ENCODE measurements at regions not wholly inside any gene's neighbourhood (a gene's known extent, or its start where the extent isn't known, plus 50 kb on each side); places are given as distances from the start of the nearest gene placed in this dataset.

DNA sequence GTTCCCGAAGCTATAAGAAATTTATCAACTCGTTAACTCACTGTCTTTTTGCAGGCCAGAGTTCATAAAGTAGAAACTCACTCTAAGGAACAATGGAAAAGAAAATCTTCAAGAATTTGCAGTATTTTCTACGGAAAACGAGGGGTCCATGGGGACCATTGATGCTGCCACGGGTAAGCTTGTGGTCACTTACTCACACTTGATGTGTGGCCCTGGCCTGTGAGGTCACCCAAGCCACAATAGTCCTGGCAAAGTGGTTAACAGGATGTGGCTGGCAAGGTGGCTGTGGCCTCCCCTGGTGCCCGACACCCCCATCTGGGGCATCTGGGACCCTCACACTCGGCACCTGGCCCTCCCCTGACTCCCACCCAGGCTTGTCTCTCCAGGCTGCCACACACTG lies 123.4 kb downstream of the C6orf118 start:
- Histone ChIP-seq H3K56ac (ENCODE audit: extremely low read depth, insufficient read depth, low read length) (no peak overlapping the region), H3K18ac (ENCODE audit: low read depth, low read length) (no peak overlapping the region), H4K91ac (ENCODE audit: insufficient read depth, low read depth, low read length) (no peak overlapping the region), H3K14ac (replicated peaks; ENCODE audit: low read depth, low read length) (no peak overlapping the region), H2AK5ac (ENCODE audit: low read depth, low read length) (no peak overlapping the region), H3K23ac (ENCODE audit: low read depth, low read length) (no peak overlapping the region), H3K9ac (ENCODE audit: low read depth, low read length) (no peak overlapping the region), H3K9me1 (ENCODE audit: insufficient read depth, low read length) (no peaks in the 10 kb centered on the region), H2BK120ac (ENCODE audit: low read depth, low read length) (no peak overlapping the region), H4K5ac (ENCODE audit: low read depth, low read length) (no peak overlapping the region), H4K20me1 (ENCODE audit: insufficient read depth, low read length) (no peaks in the 10 kb centered on the region), H2BK15ac (ENCODE audit: low read depth, low read length) (no peak overlapping the region), H2AK9ac (replicated peaks; ENCODE audit: low read depth, low read length, poor library complexity) (no peak overlapping the region), H3K27ac (ENCODE audit: insufficient read depth, low read length) (no peak overlapping the region), H2AFZ (replicated peaks; ENCODE audit: low read length, poor library complexity) (no peak overlapping the region), H3K36me3 (ENCODE audit: control insufficient read depth, insufficient read depth, low read length) (no peaks in the 10 kb centered on the region), H2BK5ac (ENCODE audit: low read depth, low read length, poor library complexity, severe bottlenecking) (no peak overlapping the region), H2BK20ac (ENCODE audit: low read depth, low read length) (no peak overlapping the region), H3K79me1 (ENCODE audit: low read depth in 1 of 2, low read length in 2 of 2) (no peaks in the 10 kb centered on the region), H3K27me3 (ENCODE audit: control insufficient read depth, insufficient read depth, low read length) (no peaks in the 10 kb centered on the region), H3K4me2 (ENCODE audit: low read depth, low read length) (no peak overlapping the region), H4K8ac (ENCODE audit: low read depth in 2 of 2, low read length in 2 of 2) (no peak overlapping the region), H3K4me1 (ENCODE audit: control insufficient read depth, insufficient read depth, low read length) (no peaks in the 10 kb centered on the region), H3K9me3 (ENCODE audit: control insufficient read depth, insufficient read depth, low read length) (peaks cover 17% of the 10 kb centered on the region), H3K4ac (ENCODE audit: low read depth, low read length) (no peak overlapping the region), H3K4me3 (ENCODE audit: insufficient read depth, low read depth, low read length) (no peak overlapping the region)
- WGBS, 2 experiments (ENCODE audit: extremely low coverage in 2 of 2, insufficient read length in 1 of 2), result 56% methylated on average over 3 of the region's 7 CpGs; no CpG with 5 or more reads in 1 of the 2 experiments
- no peak for ATAC-seq (ENCODE audit: low read depth)
- intact Hi-C loops (cut with micrococcal nuclease), result no loop called here
- CTCF ChIA-PET, result no interaction called here
- in situ Hi-C loops (cut with MboI; ENCODE audit: low sequenced_read_pairs), result no loop called here
- dilution Hi-C loops (cut with HindIII; ENCODE audit: low sequenced_read_pairs, unreplicated experiment), result no loop called here
- BruUV-seq (replicated peaks), result no TSS peak
- no peak for DNase-seq
- TF ChIP-seq FOS (IDR thresholded peaks at IDR 0.05; ENCODE audit: low read depth, low read length), result no peak
- no peak for TF ChIP-seq MXI1 (IDR thresholded peaks at IDR 0.05; ENCODE audit: borderline replicate concordance, low read depth, low read length)
- TF ChIP-seq MAFK (IDR thresholded peaks at IDR 0.05; ENCODE audit: low read depth, low read length), result no peak
- TF ChIP-seq RFX5 (IDR thresholded peaks at IDR 0.05; ENCODE audit: low read depth, low read length), result no peak
- TF ChIP-seq SMC3 (IDR thresholded peaks at IDR 0.05; ENCODE audit: low read depth, low read length), result no peak
- no peak for TF ChIP-seq CTCF (conservative IDR thresholded peaks at IDR 0.05; ENCODE audit: low read depth, low read length)
- no peak for TF ChIP-seq ELK1 (IDR thresholded peaks at IDR 0.05; ENCODE audit: borderline replicate concordance, low read depth, low read length)
- no peak for TF ChIP-seq POLR2A (IDR thresholded peaks at IDR 0.05; ENCODE audit: low read depth, low read length)
- no peak for TF ChIP-seq USF2 (IDR thresholded peaks at IDR 0.05; ENCODE audit: low read depth, low read length)
- TF ChIP-seq MAZ (IDR thresholded peaks at IDR 0.05; ENCODE audit: borderline replicate concordance, low read depth, low read length), result no peak
- no peak for TF ChIP-seq CHD1 (IDR thresholded peaks at IDR 0.05; ENCODE audit: low read depth, low read length)
- TF ChIP-seq BHLHE40 (IDR thresholded peaks at IDR 0.05; ENCODE audit: low read depth, low read length), result no peak
- TF ChIP-seq NFE2L2 (IDR thresholded peaks at IDR 0.05; ENCODE audit: low read depth, low read length), result no peak
- no peak for TF ChIP-seq RAD21 (IDR thresholded peaks at IDR 0.05; ENCODE audit: low read length)
- POLR2A ChIA-PET (ENCODE audit: unreplicated experiment), result no interaction called here

Data from IMR-90 (cell line).